SK-N-SH (cell line): ENCODE measurements at regions not wholly inside any gene's neighbourhood (a gene's known extent, or its start where the extent isn't known, plus 50 kb on each side); places are given as distances from the start of the nearest gene placed in this dataset.

Source experiments
- CTCF ChIA-PET: fragments of 300-600, 350-600 bp; formaldehyde crosslinking; extraction: SDS; loops from one replicate; lab custom pipeline; 2021; lab: Yijun Ruan, JAX
- POLR2A ChIA-PET: fragments of 350-600 bp; sonication (Branson Sonifier 250); formaldehyde crosslinking; extraction: SDS; loops from one replicate; lab custom pipeline; 2020; ENCODE audit warnings: antibody characterized with exemption, inconsistent platforms; lab: Yijun Ruan, JAX
- DNase-seq: peaks from one replicate; pipeline ENCODE4 v3.0.0; 2012
- H2AFZ ChIP-seq: fragments of 200-600 bp; sonication (generic); 2 replicates; pipeline ENCODE4 v1.8.1; 2016; ENCODE audit warnings: antibody characterized with exemption, mild to moderate bottlenecking, low read depth
- H3F3A ChIP-seq: fragments of 200-600 bp; sonication (generic); replicated peaks from 2 replicates; pipeline ENCODE3; 2016; ENCODE audit warnings: antibody characterized with exemption, mild to moderate bottlenecking; ENCODE audit not compliant: insufficient read depth
- H3K27ac ChIP-seq, 2 experiments: fragments of 200-500 bp in 1 of 2; fragments of 200-600 bp in 1 of 2; sonication (Bioruptor generic) in 1 of 2; sonication (generic), shearing (Covaris generic) in 1 of 2; 2 replicates each; pipeline versions ENCODE4 v1.5.1 to v1.6.1; 2014 to 2016; ENCODE audit warnings: low read depth in 2 of 2, inconsistent platforms in 1 of 2, low read length in 1 of 2, mild to moderate bottlenecking in 1 of 2, mixed read lengths in 1 of 2
- H3K27me3 ChIP-seq: fragments of 200-600 bp; sonication (generic), shearing (Covaris generic); 2 replicates; pipeline ENCODE4 v1.6.1; 2016; ENCODE audit warnings: mixed run types; ENCODE audit not compliant: insufficient read depth
- H3K36me3 ChIP-seq, 2 experiments: fragments of 200-500 bp in 1 of 2; fragments of 200-600 bp in 1 of 2; sonication (Bioruptor generic) in 1 of 2; sonication (generic) in 1 of 2; replicated peaks in 1 of 2; 2 replicates each; pipeline versions ENCODE3 to v1.5.1; 2014 to 2016; ENCODE audit warnings: low read length in 1 of 2, mild to moderate bottlenecking in 1 of 2; ENCODE audit not compliant: insufficient read depth in 2 of 2, control insufficient read depth in 1 of 2
- H3K4me1 ChIP-seq, 2 experiments: fragments of 200-500 bp in 1 of 2; fragments of 200-600 bp in 1 of 2; sonication (Bioruptor generic) in 1 of 2; sonication (generic), shearing (Covaris generic) in 1 of 2; 2 replicates each; pipeline versions ENCODE4 v1.5.1 to v1.6.1; 2014 to 2016; ENCODE audit warnings: low read depth in 1 of 2, low read length in 1 of 2, mixed run types in 1 of 2; ENCODE audit not compliant: insufficient read depth in 2 of 2, control insufficient read depth in 1 of 2
- H3K4me2 ChIP-seq: fragments of 200-600 bp; sonication (generic), shearing (Covaris generic); 2 replicates; pipeline ENCODE4 v1.6.1; 2017; ENCODE audit warnings: mixed run types
- H3K4me3 ChIP-seq, 2 experiments: fragments of 200-500 bp in 1 of 2; fragments of 200-600 bp in 1 of 2; sonication (Bioruptor generic) in 1 of 2; sonication (generic), shearing (Covaris generic) in 1 of 2; 2 replicates each; pipeline versions ENCODE4 v1.5.1 to v1.8.1; 2014 to 2016; ENCODE audit warnings: low read depth in 2 of 2, inconsistent platforms in 1 of 2, low read length in 1 of 2, mild to moderate bottlenecking in 1 of 2, mixed read lengths in 1 of 2, moderate library complexity in 1 of 2
- H3K79me2 ChIP-seq: fragments of 200-600 bp; sonication (generic); 2 replicates; pipeline ENCODE4 v1.8.1; 2017; ENCODE audit warnings: mild to moderate bottlenecking; ENCODE audit not compliant: insufficient read depth
- H3K9ac ChIP-seq: fragments of 200-600 bp; sonication (generic); 2 replicates; pipeline ENCODE4 v1.6.1; 2017; ENCODE audit warnings: mixed run types
- H3K9me2 ChIP-seq: fragments of 200-600 bp; sonication (generic); 2 replicates; pipeline ENCODE4 v1.6.1; 2017; ENCODE audit warnings: mixed run types
- H3K9me3 ChIP-seq: fragments of 200-600 bp; sonication (generic); 2 replicates; pipeline ENCODE4 v1.6.1; 2017; ENCODE audit warnings: mixed run types, mild to moderate bottlenecking, moderate library complexity
- H4K20me1 ChIP-seq: fragments of 200-600 bp; sonication (generic); 2 replicates; pipeline ENCODE4 v1.6.1; 2017; ENCODE audit warnings: mild to moderate bottlenecking, mixed run types; ENCODE audit not compliant: insufficient read depth
- ELF1 ChIP-seq: IDR thresholded peaks from 2 replicates; pipeline ENCODE4 v1.4.0; 2012
- EP300 ChIP-seq, 2 experiments: IDR thresholded peaks; 2 replicates each; pipeline versions ENCODE4 v1.4.0 to v1.6.1; 2012; ENCODE audit warnings: borderline replicate concordance in 1 of 2, low read depth in 1 of 2, low read length in 1 of 2
- EZH2phosphoT487 ChIP-seq: fragments of 200-600 bp; sonication (generic); IDR thresholded peaks from 2 replicates; pipeline ENCODE4 v1.6.1; 2017; ENCODE audit warnings: low read depth, mixed run types, mild to moderate bottlenecking, antibody characterized with exemption, moderate library complexity, borderline replicate concordance
- FOSL2 ChIP-seq: IDR thresholded peaks from 2 replicates; pipeline ENCODE4 v1.4.0; 2012; ENCODE audit warnings: low read depth, mild to moderate bottlenecking, moderate library complexity, borderline replicate concordance
- FOXM1 ChIP-seq: IDR thresholded peaks from 2 replicates; pipeline ENCODE4 v1.4.0; 2012; ENCODE audit warnings: low read depth, mild to moderate bottlenecking
- JUND ChIP-seq: IDR thresholded peaks from 2 replicates; pipeline ENCODE4 v1.4.0; 2012
- MEF2A ChIP-seq: IDR thresholded peaks from 2 replicates; pipeline ENCODE4 v1.4.0; 2012; ENCODE audit warnings: low read depth, borderline replicate concordance
- MXI1 ChIP-seq: IDR thresholded peaks from 2 replicates; pipeline ENCODE4 v1.6.1; 2012; ENCODE audit warnings: mild to moderate bottlenecking, low read depth, low read length, improper control_type of control experiment
- POLR2AphosphoS5 ChIP-seq: IDR thresholded peaks from 2 replicates; pipeline ENCODE4 v1.6.1; 2012; ENCODE audit warnings: low read depth, low read length
- RCOR1 ChIP-seq: fragments of 150-350 bp; IDR thresholded peaks from 2 replicates; pipeline ENCODE4 v1.6.1; 2017; ENCODE audit warnings: antibody characterized with exemption, low read length
- RFX5 ChIP-seq: IDR thresholded peaks from 2 replicates; pipeline ENCODE4 v1.6.1; 2012; ENCODE audit warnings: mild to moderate bottlenecking, improper control_type of control experiment, low read length
- SIN3A ChIP-seq: IDR thresholded peaks from 2 replicates; pipeline ENCODE4 v1.6.1; 2012; ENCODE audit warnings: low read depth, mild to moderate bottlenecking, low read length, moderate library complexity, borderline replicate concordance
- TAF1 ChIP-seq: IDR thresholded peaks from 2 replicates; pipeline ENCODE4 v1.6.1; 2012; ENCODE audit warnings: low read depth, mild to moderate bottlenecking, low read length, moderate library complexity, borderline replicate concordance
- WGBS: methylation state at CpG from one replicate; pipeline ENCODE4 v1.1.6; 2017; ENCODE audit warnings: low lambda C conversion rate; 5-methylcytosine and 5-hydroxymethylcytosine counted together
- TF ChIP-seq, protein P1 (sequence below): fragments of 150-350 bp; IDR thresholded peaks from 2 replicates; pipeline ENCODE4 v1.6.1; 2017; ENCODE audit warnings: antibody characterized with exemption, low read length, low read depth, borderline replicate concordance
- TF ChIP-seq, protein P2 (sequence below): fragments of 200-600 bp; sonication (generic); IDR thresholded peaks from 2 replicates; pipeline ENCODE4 v1.6.1; 2017; ENCODE audit warnings: antibody characterized with exemption, mild to moderate bottlenecking, moderate library complexity
- TF ChIP-seq, protein P3 (sequence below): IDR thresholded peaks from 2 replicates; pipeline ENCODE4 v1.4.0; 2012; ENCODE audit warnings: low read depth, borderline replicate concordance
- TF ChIP-seq, protein P4 (sequence below): IDR thresholded peaks from 2 replicates; pipeline ENCODE4; 2012

DNA sequence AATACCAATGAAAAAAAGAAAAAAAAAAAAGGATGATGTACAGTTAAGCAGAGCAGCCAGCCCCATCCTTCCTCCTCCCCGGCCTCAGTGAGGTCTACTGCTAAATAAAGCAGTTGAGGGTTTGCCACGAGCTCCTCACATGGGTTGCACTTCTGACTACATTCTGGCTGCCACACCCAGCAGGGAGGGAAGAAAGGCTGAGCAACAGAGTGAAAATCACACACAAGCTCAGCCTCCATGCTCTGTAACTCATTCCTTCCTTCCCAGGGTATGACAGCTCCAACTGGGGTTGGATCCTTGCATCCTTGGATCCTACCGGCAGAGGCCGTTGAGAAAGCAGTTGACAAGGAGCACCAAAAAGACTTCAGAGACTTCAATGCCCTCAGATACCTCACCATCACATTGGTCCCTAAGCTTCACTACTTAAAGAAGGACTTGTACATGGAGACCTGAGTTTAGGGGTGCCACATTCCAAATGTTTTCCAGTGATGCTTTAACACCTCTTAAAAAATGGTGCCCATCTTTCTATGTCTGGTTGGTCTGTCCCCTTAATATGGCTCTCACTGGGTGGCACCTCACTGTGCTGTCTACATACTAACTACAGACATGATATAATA, 52.9 kb upstream of the PIK3CG start:
- Histone ChIP-seq H3K27me3 (no peaks in the 10 kb centered on the region), H3K9me2 (no peaks in the 10 kb centered on the region), H3K9me3 (no peaks in the 10 kb centered on the region), H2AFZ (no peak overlapping the region), H3F3A (no peaks in the 10 kb centered on the region), H3K36me3 (no peaks in the 10 kb centered on the region), H3K27ac (no peak overlapping the region), H3K4me2 (no peak overlapping the region), H3K4me3 (no peak overlapping the region), H4K20me1 (no peaks in the 10 kb centered on the region), H3K4me1 (no peaks in the 10 kb centered on the region), H3K9ac (no peak overlapping the region), H3K79me2 (no peaks in the 10 kb centered on the region)
- ChIA-PET CTCF (interaction anchor here (0.9 to 2.2 kb wide), 4 partner anchors 16 to 335 kb away, joined by 3 to 6 read pairs (median 4); no protein-coding TSS in a partner anchor), POLR2A (no interaction called here)
- WGBS, result 90% methylated on average over 4 of the region's 4 CpGs
- no peak for DNase-seq
- TF ChIP-seq ELF1 (no peak), SIN3A (no peak), MXI1 (no peak), TAF1 (no peak), EZH2phosphoT487 (no peak)
- TF ChIP-seq, protein P1, sequence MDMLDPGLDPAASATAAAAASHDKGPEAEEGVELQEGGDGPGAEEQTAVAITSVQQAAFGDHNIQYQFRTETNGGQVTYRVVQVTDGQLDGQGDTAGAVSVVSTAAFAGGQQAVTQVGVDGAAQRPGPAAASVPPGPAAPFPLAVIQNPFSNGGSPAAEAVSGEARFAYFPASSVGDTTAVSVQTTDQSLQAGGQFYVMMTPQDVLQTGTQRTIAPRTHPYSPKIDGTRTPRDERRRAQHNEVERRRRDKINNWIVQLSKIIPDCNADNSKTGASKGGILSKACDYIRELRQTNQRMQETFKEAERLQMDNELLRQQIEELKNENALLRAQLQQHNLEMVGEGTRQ, result no peak
- TF ChIP-seq, protein P2, sequence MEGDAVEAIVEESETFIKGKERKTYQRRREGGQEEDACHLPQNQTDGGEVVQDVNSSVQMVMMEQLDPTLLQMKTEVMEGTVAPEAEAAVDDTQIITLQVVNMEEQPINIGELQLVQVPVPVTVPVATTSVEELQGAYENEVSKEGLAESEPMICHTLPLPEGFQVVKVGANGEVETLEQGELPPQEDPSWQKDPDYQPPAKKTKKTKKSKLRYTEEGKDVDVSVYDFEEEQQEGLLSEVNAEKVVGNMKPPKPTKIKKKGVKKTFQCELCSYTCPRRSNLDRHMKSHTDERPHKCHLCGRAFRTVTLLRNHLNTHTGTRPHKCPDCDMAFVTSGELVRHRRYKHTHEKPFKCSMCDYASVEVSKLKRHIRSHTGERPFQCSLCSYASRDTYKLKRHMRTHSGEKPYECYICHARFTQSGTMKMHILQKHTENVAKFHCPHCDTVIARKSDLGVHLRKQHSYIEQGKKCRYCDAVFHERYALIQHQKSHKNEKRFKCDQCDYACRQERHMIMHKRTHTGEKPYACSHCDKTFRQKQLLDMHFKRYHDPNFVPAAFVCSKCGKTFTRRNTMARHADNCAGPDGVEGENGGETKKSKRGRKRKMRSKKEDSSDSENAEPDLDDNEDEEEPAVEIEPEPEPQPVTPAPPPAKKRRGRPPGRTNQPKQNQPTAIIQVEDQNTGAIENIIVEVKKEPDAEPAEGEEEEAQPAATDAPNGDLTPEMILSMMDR, result no peak

DNA sequence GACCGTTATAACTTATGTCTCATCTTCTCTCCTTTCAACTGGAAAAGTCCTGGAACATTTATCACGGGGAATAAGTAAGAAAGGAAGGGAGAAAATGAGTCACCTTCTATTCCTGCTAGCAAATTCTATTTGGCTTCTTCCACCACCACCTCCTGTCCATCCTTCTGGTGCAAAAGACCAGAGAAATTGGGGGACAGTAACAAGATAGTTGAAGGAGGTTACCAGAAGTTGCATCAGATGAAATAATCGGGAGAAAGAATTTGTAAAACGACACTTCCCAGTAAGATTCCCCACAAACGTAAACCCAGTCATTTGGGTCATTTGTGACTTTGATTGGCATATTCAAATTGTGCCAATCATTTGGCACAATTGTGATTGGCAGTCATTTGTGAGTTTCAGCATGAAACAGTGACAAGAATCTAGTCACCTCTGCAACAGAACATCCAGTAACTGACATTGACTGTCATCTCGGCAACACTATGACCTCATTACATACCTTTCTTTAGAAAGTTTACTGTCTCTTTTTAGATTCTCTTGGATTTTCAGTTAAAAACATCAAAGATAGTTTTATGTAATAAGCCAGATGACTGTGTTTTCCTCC, 51.3 kb upstream of the PIK3CG start:
- Histone ChIP-seq H2AFZ (no peak overlapping the region), H3K27ac (peak overlapping the region in 1 of 2 experiments; percentile 13; a peak in 1 of 4 replicates), H3K9ac (no peak overlapping the region), H3K27me3 (no peaks in the 10 kb centered on the region), H3K9me2 (no peaks in the 10 kb centered on the region), H3F3A (no peaks in the 10 kb centered on the region), H3K9me3 (no peaks in the 10 kb centered on the region), H3K4me3 (no peak overlapping the region), H3K4me2 (no peak overlapping the region), H3K36me3 (no peaks in the 10 kb centered on the region), H4K20me1 (no peaks in the 10 kb centered on the region), H3K4me1 (no peaks in the 10 kb centered on the region), H3K79me2 (no peaks in the 10 kb centered on the region)
- no peak for DNase-seq
- CTCF ChIA-PET, result interaction anchor here (1.0 to 1.1 kb wide), 3 partner anchors 12 to 134 kb away, joined by 3 to 5 read pairs (median 4); no protein-coding TSS in a partner anchor
- POLR2A ChIA-PET, result no interaction called here
- TF ChIP-seq FOSL2, result peak; percentile 64
- TF ChIP-seq RFX5, result no peak
- no peak for TF ChIP-seq POLR2AphosphoS5
- TF ChIP-seq, protein P3, sequence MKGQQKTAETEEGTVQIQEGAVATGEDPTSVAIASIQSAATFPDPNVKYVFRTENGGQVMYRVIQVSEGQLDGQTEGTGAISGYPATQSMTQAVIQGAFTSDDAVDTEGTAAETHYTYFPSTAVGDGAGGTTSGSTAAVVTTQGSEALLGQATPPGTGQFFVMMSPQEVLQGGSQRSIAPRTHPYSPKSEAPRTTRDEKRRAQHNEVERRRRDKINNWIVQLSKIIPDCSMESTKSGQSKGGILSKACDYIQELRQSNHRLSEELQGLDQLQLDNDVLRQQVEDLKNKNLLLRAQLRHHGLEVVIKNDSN, result no peak
- peak; percentile 54; the same call in 1 of the 2 replicates for TF ChIP-seq MEF2A
- no peak for TF ChIP-seq FOXM1
- peak; percentile 55 for TF ChIP-seq JUND
- TF ChIP-seq, protein P4, sequence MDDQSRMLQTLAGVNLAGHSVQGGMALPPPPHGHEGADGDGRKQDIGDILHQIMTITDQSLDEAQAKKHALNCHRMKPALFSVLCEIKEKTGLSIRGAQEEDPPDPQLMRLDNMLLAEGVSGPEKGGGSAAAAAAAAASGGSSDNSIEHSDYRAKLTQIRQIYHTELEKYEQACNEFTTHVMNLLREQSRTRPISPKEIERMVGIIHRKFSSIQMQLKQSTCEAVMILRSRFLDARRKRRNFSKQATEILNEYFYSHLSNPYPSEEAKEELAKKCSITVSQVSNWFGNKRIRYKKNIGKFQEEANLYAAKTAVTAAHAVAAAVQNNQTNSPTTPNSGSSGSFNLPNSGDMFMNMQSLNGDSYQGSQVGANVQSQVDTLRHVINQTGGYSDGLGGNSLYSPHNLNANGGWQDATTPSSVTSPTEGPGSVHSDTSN, result peak; percentile 24
- 0 out of 4 replicates have a peak, but pooled peaks of 1 of the 2 experiments have one; percentile 42 for TF ChIP-seq EP300 (IDR thresholded peaks at IDR 0.05; ENCODE audit: borderline replicate concordance in 1 of 2, low read depth in 1 of 2, low read length in 1 of 2)
- no peak for TF ChIP-seq RCOR1
- 62% methylated on average over 6 of the region's 6 CpGs for WGBS
